HG03045 (cell line): ENCODE measurements at regions not wholly inside any gene's neighbourhood (a gene's known extent, or its start where the extent isn't known, plus 50 kb on each side); places are given as distances from the start of the nearest gene placed in this dataset.

ENCODE experiments used
- ATAC-seq: cut with Tn5 transposase; IDR thresholded peaks from one replicate; pipeline ENCODE4 v1.9.1; 2021; ENCODE audit warnings: mild to moderate bottlenecking, moderate library complexity; ENCODE audit not compliant: unreplicated experiment

GRCh38 chr11:116421529-116422185 lies 351.1 kb downstream of the BUD13 start:
- ATAC-seq, result no peak

GRCh38 chr11:116420770-116421528 lies 351.8 kb downstream of the BUD13 start:
- no peak for ATAC-seq

GRCh38 chr11:116420030-116420429 lies 352.8 kb downstream of the BUD13 start:
- no peak for ATAC-seq

GRCh38 chr11:116418388-116419041 lies 354.3 kb downstream of the BUD13 start:
- ATAC-seq, result no peak

GRCh38 chr11:116416852-116417251 lies 355.9 kb downstream of the BUD13 start:
- no peak for ATAC-seq

GRCh38 chr11:116415095-116415494 lies 357.7 kb downstream of the BUD13 start:
- no peak for ATAC-seq

- no peak for ATAC-seq
Observed at GRCh38 chr11:116414357-116414880, 358.4 kb downstream of the BUD13 start.

- ATAC-seq, result no peak
Observed at GRCh38 chr11:116413301-116414242, 359.2 kb downstream of the BUD13 start.

- ATAC-seq, result no peak
Observed at GRCh38 chr11:116412118-116412889, 360.5 kb downstream of the BUD13 start.

- no peak for ATAC-seq
Observed at GRCh38 chr11:116409238-116409637, 363.5 kb downstream of the BUD13 start.

- no peak for ATAC-seq
Observed at GRCh38 chr11:116406042-116406441, 366.7 kb downstream of the BUD13 start.

- ATAC-seq, result no peak
Observed at GRCh38 chr11:116404462-116404798, 368.4 kb downstream of the BUD13 start.

GRCh38 chr11:116403794-116404461 lies 368.9 kb downstream of the BUD13 start:
- ATAC-seq, result no peak

- ATAC-seq, result no peak
Observed at GRCh38 chr11:116400081-116400480, 372.7 kb downstream of the BUD13 start.

GRCh38 chr11:116397602-116398084 lies 375.1 kb downstream of the BUD13 start:
- no peak for ATAC-seq

- no peak for ATAC-seq
Observed at GRCh38 chr11:116396331-116396730, 376.5 kb downstream of the BUD13 start.

GRCh38 chr11:116394022-116394421 lies 378.8 kb downstream of the BUD13 start:
- no peak for ATAC-seq

- ATAC-seq, result no peak
Observed at GRCh38 chr11:116390963-116391362, 381.8 kb downstream of the BUD13 start.

GRCh38 chr11:116388146-116388545 lies 384.6 kb downstream of the BUD13 start:
- no peak for ATAC-seq
